SKM-1 (cell line): ENCODE measurements at regions not wholly inside any gene's neighbourhood (a gene's known extent, or its start where the extent isn't known, plus 50 kb on each side); places are given as distances from the start of the nearest gene placed in this dataset.
"Not testable (repeated sequence)": the region's sequence is repeated elsewhere in the genome, so short reads cannot be mapped to it uniquely, and the experiment has no call there.

Source experiments
- DNase-seq: peaks from one replicate; lab custom pipeline; 2025; ENCODE audit not compliant: unreplicated experiment; lab: John Stamatoyannopoulos, UW

DNA sequence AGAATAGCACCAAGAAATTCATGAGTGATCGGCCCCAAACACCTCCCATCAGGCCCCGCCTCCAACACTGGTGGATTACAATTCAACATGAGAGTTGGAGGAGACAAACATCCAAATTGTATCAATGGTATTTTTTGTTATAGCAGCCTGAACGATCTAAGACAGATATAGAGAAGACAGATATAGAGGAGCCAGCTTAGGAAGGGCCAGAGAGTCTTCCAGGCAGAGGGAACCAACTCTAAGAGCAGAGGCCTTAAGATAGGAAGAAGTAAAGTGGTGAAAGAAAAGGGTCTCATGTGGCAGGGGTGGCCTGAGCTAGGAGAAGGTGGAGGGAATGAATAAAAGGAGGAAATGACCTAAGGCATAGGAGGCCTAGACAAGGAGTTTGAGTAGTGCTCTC lies 158.8 kb upstream of the TBL1XR1 start:
- no peak for DNase-seq

- no peak for DNase-seq
Observed at GRCh38 chr3:177356952-177357351, 159.7 kb upstream of the TBL1XR1 start.

GRCh38 chr3:177357352-177358090 lies 160.2 kb upstream of the TBL1XR1 start:
- DNase-seq, result peak; percentile 62

DNA sequence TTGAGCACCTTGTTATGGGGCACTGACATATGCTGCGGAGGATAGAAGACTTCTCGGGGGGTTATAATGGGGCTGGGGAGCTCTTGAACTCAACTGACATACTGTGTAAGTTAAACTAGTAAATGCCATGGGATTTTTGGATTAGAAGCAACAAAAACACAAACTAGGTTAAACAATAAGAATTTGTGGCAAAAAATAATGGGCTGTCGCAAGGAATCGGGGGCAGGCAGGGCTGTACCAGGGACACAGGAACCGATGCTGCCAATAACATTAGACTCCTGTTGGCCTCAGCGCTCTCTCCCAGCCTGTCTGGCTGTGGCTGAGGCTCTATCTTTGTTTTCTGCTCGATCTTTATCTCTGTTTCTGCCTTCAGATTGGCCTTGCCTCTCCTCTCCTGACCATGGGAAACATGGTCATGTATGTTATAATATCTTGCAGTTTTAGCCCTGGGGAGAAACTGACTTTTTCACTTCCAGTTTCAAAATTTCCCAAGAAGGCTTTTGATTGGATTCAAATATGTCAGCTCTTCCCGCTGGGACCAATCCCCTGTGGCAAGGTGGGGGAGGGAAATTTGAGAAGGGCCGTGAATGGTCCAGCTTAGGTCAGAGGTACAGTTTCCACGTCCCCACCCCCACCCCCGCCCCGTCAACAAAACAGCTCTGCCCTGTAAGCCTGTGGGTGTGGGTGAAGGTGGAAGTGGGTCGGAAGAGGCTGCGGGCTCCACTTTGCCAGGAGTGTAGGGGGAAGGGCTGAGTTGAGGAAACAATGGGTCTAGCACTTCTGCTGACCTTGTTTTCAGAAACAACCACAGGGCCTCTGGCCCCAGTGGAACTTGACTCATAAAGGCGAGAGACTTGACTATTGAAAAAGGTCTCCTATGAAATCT lies 161.1 kb upstream of the TBL1XR1 start:
- peak; percentile 85 for DNase-seq

- DNase-seq, result no peak
Observed at GRCh38 chr3:177358977-177359592, 161.8 kb upstream of the TBL1XR1 start.

DNA sequence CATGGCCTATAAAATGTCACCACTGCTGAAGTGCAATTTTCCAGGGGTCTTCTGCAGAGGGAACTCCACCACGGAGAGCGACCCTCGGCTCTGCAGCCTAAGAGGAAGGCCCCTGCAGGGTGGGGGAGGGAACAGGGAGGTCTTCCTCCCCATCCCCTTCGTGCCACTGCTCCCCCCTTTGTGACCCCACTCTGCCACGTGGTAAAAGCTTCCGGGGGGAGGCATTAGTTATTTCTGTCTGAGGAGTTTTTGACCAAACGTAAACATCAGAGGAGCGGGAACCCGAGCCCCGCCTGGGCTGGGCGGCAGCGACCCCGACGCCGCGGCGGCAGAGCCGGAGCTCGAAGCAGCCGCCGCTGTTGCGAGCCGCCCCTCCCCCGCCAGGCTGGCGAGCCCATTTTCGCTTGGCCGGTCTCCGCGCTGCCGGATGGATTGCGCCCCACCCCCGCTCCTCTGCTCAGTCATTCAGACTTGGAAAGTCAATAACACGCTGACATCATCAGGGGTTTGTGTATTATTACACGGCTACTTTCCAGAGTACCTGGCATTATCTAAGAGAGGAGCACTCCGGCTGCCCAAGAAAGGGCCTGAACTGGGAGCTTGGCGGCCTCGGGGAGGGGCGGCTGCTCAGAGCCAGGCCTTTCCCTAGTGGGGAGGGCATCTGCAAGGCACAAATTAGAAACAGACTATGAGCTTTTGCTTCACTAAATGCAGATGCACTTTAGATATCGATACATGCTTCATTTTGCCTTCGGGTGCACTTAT lies 162.5 kb upstream of the TBL1XR1 start:
- peak; percentile 89 for DNase-seq

- DNase-seq, result peak; percentile 73
Observed at GRCh38 chr3:177361081-177361938, 164.0 kb upstream of the TBL1XR1 start.

- DNase-seq, result no peak
Observed at GRCh38 chr3:177362626-177363025, 165.3 kb upstream of the TBL1XR1 start.

DNA sequence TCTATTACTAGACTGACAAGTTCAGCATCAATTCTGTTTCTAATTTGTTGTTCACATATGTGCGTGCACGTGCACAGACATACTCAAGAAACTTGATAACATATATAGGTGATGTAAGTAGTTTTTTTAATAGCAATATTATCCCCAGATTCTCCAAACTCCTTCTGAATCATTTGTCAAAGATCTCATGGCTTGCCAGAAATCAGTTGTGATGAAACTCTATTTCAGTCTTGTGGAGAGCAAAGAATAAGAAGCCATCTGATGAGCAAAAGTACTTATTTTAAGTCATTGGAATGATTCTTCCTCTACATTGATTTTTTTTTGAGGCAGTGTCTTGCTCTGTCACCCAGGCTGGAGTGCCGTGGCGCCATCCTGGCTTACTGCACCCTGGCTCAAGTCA lies 167.0 kb upstream of the TBL1XR1 start:
- DNase-seq, result no peak

- DNase-seq, result not testable (repeated sequence)
Observed at GRCh38 chr3:177365294-177365693, 168.0 kb upstream of the TBL1XR1 start.

GRCh38 chr3:177367788-177368187 lies 170.5 kb upstream of the TBL1XR1 start:
- no peak for DNase-seq

DNA sequence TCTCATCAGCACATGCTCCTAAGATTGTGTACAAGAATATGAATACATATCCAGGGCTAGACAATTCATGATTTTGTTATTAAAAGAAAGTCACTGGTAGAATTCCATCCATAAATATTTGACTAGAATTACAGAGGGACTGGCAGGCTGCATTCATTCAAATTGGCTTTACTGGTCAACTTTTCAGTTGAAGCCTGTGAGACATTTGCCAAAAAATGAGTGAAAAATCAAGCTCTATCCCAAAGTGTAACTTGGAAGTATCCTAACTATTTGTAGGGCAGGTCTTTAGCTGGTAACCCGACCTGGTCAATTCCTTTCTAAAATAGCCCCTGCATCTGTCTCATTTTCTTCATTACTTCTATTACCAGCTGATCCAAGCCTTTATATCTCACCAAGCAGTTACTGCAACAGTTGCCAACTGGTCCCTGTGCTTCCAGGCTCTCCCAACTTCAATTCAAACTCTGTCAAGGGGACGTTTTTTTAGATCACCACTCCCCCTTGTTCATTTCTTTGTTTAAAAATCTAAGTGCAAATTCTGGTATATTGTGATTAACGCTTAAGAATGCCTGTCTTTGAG lies 173.1 kb upstream of the TBL1XR1 start:
- no peak for DNase-seq

GRCh38 chr3:177371146-177371545 lies 173.9 kb upstream of the TBL1XR1 start:
- DNase-seq, result no peak

- DNase-seq, result no peak
Observed at GRCh38 chr3:177371888-177372287, 174.6 kb upstream of the TBL1XR1 start.

GRCh38 chr3:177374323-177374722 lies 177.0 kb upstream of the TBL1XR1 start:
- no peak for DNase-seq

- no peak for DNase-seq
Observed at GRCh38 chr3:177375316-177375715, 178.0 kb upstream of the TBL1XR1 start.

DNA sequence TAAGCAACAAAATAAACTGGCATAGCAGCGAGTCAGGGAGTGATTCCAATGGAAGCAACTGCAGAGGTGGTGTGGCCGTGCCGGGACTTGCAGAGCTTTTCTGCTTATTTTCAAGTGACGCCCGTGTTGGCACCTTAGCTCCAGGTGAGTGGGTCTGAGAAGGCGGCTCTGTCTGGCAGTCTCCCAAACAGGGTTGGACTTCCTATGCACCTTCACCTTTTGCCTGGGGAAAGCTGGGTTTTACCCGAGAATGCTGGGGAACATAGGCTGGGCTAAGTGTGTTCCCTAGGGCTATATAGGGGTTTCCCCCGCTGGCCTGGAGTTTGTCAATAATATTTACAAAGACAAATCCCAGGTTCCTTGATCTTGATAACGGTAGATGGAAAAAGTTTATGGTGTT lies 179.9 kb upstream of the TBL1XR1 start:
- DNase-seq, result no peak

DNA sequence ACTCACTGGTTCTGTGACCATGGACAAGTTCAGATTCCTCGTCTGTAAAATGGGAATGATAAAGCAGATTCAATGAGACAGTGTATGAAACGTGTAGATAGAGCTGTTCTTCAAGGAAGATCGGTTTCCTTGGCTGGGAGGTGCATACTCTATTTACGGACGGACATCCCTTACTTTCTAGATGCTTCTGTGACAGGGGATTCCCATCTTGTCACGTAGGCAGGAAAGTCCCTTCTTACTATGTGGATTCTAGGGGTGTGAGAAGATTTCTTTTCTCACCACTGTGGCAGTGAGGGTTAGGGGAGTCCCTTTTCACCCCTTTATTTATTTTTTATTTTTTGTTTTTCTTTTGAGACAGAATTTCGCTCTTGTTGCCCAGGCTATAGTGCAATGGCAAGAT lies 180.9 kb upstream of the TBL1XR1 start:
- DNase-seq, result no peak

- DNase-seq, result no peak
Observed at GRCh38 chr3:177379045-177379444, 181.8 kb upstream of the TBL1XR1 start.

DNA sequence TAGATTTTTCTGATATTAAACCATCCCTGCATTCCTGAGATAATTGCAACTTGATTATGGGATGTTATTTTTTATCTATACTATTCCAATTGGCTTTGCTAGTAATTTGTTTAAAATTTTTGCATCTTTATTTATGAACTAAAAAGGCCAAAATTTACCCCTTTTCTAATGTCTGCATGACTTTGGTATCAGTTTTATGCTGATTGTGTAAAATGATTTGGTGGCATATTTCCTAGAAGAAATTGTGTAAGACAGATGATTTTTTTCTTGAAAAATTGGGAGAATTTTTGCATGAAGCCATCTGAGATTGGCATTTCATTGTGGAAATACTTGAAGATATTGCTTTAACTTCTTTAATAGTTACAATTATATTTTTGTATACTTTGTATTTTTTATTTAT lies 183.8 kb upstream of the TBL1XR1 start:
- DNase-seq, result no peak
